Cardiac septum (tissue), 1 donor: ENCODE measurements at regions not wholly inside any gene's neighbourhood (a gene's known extent, or its start where the extent isn't known, plus 50 kb on each side); places are given as distances from the start of the nearest gene placed in this dataset.

Experiments
- DNase-seq: peaks from one replicate; pipeline ENCODE4 v3.0.0-alpha.2; 2020; ENCODE audit warnings: low spot score
- intact Hi-C: fragments of 100-400 bp; cut with DNase I; formaldehyde crosslinking; loops from one replicate; pipeline ENCODE4 v1.14.0; 2022
- donor health status: DM: no; HTN: no; CAD: no.

DNA sequence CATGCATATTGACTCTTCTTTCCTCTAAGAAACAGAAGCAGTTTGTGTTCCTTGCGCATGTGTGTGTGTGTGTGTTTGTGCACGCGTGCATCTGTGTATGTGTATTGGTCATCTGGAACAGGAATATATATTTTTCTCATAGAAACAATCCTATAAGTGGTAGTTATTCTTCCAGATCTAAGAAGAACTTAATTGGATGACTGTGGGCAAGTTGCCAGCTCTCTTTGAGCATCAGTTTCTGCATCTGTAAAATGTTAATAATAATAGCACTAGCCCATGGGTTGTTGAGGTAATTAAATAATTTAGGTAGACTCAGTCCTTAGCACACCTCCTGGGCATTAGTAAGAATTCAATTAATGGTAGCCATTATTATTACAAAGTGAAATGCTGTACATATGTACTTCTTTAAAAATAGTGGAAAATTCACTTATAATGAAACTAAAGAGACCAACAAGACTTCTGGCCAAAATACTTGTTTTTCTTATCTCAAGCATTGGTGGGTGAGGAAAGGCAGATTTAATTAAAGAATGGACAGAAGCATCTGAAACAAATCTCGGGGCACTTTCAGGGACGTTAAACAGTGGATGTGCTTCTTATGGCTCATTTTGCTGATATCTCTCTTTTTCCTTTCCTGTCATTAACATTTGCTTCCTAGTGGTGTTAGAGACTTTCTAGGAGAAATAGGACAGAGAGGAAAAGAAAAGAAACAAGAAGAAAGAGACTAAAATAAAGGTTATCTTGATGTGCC lies 124.9 kb upstream of the HABP2 start:
- intact Hi-C loops: no loop called here
- DNase-seq: no peak

DNA sequence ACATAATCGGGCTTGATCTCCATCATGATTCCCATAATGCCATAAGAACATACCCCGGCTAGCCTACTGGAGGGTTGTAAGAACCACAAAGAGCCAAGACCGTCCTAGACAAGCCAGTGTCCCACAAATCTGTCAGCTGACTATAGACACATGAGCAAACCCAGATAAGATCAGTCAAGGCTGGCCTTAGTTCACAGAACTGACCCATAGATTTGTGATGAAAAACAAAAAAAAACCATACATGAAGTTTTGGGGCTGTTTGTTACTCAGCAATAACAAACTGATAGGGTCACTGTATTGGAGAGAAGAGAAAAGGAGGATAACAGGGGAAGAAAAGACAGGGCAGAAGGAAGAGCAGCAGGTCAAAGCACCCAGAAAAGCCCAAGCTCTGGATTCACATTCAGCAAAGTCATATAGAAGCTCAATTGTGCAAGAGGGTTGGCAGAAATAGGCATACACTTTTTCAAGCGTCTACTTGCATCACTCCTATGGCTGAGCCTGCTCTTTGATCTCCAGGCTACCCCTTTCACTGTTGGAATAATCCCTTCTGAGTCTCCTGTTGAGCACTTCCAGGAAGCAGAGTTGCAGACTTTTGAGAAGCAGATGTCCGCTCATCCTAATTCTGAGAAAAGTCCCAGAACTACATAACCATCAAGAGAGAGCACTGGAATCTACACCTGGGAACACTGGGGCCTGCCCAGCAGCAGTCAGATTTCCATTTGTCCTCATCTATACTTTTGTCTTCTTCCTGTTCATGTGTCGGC lies 122.0 kb upstream of the HABP2 start:
- intact Hi-C loops: no loop called here

GRCh38 chr10:113431398-113432160 lies 121.3 kb upstream of the HABP2 start:
- no peak for DNase-seq
- intact Hi-C loops: no loop called here

More for the DNA sequence above, 122.0 kb upstream of the HABP2 start:
- no peak for DNase-seq

GRCh38 chr10:113433711-113434110 lies 119.1 kb upstream of the HABP2 start:
- no peak for DNase-seq
- intact Hi-C loops: no loop called here

- no peak for DNase-seq
- intact Hi-C loops: no loop called here
Observed at GRCh38 chr10:113434315-113434714, 118.5 kb upstream of the HABP2 start.

DNA sequence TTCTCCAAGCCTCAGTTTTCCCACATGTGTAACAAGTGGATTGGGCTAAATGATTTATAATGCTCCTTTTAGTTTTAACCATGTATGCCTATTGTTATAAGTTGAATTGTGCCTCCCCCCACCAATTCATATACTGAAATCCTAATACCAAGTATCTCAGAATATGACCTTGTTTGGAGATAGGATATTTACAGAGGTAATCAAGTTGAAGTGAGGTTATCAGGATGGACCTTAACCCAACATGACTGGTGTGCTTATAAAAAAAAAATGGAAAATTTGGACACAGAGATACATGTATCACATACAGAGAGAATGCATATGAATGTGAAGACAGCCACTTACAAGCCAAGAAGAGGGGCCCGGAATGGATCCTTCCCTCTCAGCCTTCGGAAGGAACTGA lies 117.9 kb upstream of the HABP2 start:
- intact Hi-C loops: no loop called here
- DNase-seq: no peak

DNA sequence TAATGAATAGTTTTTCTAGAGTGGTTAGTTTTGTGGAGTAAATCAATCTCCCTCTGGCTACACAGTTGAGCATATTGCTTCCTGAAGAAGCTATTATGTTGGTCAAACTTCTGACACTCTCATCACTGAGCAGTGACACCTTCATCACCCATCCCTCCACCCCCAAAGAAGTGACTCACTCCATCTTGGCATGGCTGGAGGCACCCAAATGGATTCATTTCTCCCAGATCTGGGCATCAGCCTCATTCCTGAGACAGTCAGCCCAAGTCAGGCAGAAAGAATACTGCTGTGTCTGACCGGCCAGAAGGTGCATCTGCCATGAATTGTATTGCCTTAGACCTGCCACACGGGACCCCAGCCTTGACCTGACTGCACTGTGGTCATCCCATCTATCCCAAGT lies 117.0 kb upstream of the HABP2 start:
- no peak for DNase-seq
- intact Hi-C loops: no loop called here

GRCh38 chr10:113436851-113437250 lies 116.0 kb upstream of the HABP2 start:
- intact Hi-C loops: no loop called here
- no peak for DNase-seq

DNA sequence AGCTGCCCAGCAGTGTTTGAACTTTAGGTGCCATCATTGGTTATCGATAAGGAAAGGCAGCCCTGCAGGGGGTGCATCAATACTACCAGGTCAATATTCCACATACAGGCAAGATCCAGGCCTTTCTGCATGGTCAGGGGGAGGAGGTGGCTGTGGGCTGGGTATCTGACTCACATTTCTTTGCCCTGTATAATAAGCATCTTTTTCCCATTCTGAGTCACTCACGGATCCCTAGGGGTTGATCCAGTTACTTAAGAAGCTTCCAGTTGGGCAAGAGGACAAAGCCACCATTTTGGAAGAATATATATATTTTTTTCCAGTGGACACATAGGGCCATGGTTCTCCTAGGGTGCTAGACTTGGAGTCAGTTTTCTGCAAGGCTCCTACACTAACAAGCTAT lies 114.2 kb upstream of the HABP2 start:
- DNase-seq: no peak
- intact Hi-C loops: no loop called here

DNA sequence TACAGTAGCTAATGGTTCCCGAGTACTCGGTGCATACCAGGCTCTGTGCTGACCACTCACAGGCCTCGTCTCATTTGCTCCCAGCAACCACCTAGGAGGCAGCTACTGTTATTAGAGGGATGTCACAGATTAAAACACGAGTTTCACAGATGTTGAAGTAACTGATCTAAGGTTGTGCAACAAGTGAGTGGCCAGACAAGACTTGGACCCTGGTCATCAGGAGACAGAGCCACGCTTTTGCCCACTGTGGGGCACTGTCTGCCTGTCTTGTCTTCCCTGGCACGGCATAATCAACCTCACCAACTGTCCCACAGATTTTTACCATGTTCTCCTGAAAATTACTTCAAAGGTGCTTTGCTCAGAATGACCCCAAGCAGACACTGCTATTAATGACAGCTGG lies 111.6 kb upstream of the HABP2 start:
- intact Hi-C loops: loop anchor here (5.0 kb wide), 1 partner anchor 121 kb away; no protein-coding TSS in a partner anchor
- DNase-seq: no peak

DNA sequence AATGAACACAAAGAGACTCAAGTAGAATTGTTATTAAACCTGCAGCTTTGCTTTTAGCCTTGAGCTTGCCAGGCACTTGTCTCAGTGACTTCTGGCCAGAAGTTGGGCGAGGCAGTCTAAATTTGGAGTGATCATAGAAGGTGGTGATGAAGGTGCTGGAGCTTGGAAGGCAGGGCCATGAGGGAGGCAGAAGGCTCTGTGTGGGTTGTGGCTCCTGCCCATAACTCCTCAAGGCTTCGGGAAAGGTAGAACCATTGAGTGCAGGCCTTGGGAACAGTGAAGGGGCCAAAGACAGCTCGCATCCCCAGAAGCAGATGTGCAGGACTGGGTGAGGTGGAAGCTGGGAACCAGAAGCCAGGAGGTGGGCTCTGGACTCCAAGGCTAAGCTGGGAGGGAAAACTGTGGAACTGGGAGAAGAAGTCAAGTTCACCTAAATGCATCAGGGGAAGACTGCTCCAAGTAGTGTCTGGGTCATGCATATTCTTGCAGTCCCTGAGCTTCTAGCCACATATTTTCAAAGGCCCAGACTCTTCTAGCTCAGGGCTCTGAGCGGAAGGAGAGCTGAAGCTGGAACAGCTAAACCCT lies 111.1 kb upstream of the HABP2 start:
- intact Hi-C loops: loop anchor here (5.0 kb wide), 1 partner anchor 121 kb away; no protein-coding TSS in a partner anchor
- no peak for DNase-seq

DNA sequence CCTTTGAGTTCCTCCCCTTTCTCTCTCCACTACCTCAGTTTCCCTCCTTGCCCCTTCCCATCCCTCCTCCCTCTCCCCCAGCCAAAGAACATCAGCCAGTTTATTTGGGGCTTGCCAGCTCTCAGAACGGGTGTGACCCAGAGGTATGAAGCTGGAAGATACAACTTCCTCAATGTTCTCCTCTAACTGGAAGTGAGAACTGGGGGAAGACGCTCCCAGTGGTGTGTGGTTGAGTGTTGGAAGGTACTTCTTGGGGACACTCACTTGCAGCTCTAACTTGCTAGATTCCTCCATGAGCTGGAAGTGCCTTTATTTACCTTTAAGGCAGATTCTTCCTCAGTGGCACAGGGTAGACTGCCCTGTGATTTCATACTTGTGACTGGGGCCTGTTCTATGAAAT lies 110.5 kb upstream of the HABP2 start:
- DNase-seq: no peak
- intact Hi-C loops: loop anchor here (5.0 kb wide), 1 partner anchor 120 kb away; no protein-coding TSS in a partner anchor

DNA sequence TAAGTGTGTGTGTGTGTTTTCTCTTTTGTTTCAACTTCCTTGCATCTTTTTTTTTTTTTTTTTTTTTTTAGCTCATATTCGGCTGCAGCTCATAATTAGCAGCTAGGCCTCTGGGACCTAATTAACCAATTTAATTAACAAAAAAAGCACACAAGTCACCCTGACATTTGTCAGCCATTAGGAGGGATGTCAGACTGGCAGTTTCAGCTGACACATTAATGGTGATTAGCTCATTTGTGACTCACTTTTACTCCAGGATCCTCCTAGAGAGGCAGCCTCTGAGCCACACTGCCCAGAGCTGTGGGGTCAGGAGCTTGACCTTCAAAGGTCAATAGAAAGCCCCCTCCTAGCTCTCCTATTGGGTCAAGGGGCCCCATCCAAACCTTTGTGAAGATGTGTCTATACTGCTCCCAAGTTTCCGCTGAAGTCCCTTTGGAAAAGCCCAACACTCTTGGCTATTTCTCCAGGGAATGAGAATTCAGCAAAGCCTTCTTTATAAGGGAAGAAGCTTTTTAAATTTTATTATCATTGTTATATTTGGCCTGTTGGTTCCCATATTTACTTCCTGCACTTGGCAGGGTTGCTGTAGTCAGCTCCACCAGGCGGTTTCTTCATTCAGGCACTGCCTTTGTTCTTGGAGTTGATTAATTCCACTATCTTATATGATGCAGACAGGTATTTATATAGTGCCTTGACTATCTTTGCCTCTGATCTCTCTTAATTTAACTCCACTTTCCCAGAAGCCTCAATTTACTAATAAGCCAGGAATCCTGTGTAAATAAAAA lies 109.5 kb upstream of the HABP2 start:
- intact Hi-C loops: loop anchor here (5.0 kb wide), 1 partner anchor 119 kb away; no protein-coding TSS in a partner anchor
- no peak for DNase-seq

GRCh38 chr10:113444766-113445365 lies 108.0 kb upstream of the HABP2 start:
- intact Hi-C loops: loop anchor here (5.0 kb wide), 1 partner anchor 117 kb away; no protein-coding TSS in a partner anchor
- no peak for DNase-seq

GRCh38 chr10:113445736-113446135 lies 107.1 kb upstream of the HABP2 start:
- no peak for DNase-seq
- intact Hi-C loops: no loop called here

DNA sequence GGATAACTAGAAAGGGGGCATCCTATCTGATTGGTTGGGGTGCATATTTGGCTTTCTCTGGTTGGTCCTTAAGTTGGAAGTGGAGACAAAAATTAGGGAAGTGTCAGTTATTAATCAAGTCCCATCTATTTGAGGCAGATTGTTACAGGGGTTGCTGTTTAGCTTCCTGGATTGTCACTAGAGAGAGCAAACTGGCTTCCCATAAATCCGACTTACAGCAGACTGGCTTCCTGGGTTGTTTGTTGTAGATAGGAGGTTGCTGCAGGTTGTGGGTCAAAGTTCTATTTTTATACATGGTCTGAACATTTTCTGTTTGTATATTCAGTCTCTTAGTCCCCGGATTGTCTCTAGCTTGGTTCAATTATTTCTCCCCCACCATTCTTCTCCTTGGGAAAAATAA lies 106.1 kb upstream of the HABP2 start:
- intact Hi-C loops: no loop called here
- DNase-seq: no peak

DNA sequence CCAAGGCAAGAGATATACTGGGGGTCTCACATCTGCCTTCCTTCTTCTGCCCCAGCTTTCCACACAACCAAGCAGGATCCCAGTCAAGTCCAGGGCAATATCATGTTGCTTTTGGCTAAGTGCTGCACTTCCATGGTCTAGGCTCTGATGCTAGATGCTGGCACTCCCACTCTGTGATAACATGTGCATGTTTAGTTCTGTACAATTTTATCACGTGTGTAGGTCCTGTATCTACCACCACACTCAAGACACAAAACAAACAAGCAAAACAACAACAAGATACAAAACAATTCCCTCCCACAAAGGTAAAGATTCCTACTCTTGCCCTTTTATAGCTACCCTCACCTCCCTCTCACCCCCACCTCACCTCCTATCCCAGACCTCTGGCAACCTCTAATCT lies 105.6 kb upstream of the HABP2 start:
- intact Hi-C loops: no loop called here
- DNase-seq: no peak

- intact Hi-C loops: no loop called here
- no peak for DNase-seq
Observed at GRCh38 chr10:113449006-113449695, 103.7 kb upstream of the HABP2 start.
